Esophagus muscularis mucosa (tissue), 4 donors: ENCODE measurements at regions not wholly inside any gene's neighbourhood (a gene's known extent, or its start where the extent isn't known, plus 50 kb on each side); places are given as distances from the start of the nearest gene placed in this dataset.

Experiments
- EP300 ChIP-seq: sonication (generic); formaldehyde crosslinking; IDR thresholded peaks from one replicate; pipeline ENCODE4 v1.6.1; 2017; ENCODE audit warnings: antibody characterized with exemption
- POLR2A ChIP-seq: fragments of 450-650 bp; IDR thresholded peaks from one replicate; pipeline ENCODE4 v1.6.1; 2017; ENCODE audit warnings: antibody characterized with exemption, moderate library complexity, mild to moderate bottlenecking, low read depth
- TF ChIP-seq, protein P1 (sequence below), 3 experiments: fragments of 200-600 bp in 2 of 3; fragments of 450-650 bp in 1 of 3; sonication (generic) in 2 of 3; IDR thresholded peaks; one replicate each; pipeline ENCODE4 v1.5.1; 2017 to 2019; ENCODE audit warnings: antibody characterized with exemption in 3 of 3, mild to moderate bottlenecking in 2 of 3, moderate library complexity in 1 of 3

GRCh38 chr5:166281433-166281832 lies 2010.0 kb upstream of the WWC1 start:
- TF ChIP-seq, protein P1, sequence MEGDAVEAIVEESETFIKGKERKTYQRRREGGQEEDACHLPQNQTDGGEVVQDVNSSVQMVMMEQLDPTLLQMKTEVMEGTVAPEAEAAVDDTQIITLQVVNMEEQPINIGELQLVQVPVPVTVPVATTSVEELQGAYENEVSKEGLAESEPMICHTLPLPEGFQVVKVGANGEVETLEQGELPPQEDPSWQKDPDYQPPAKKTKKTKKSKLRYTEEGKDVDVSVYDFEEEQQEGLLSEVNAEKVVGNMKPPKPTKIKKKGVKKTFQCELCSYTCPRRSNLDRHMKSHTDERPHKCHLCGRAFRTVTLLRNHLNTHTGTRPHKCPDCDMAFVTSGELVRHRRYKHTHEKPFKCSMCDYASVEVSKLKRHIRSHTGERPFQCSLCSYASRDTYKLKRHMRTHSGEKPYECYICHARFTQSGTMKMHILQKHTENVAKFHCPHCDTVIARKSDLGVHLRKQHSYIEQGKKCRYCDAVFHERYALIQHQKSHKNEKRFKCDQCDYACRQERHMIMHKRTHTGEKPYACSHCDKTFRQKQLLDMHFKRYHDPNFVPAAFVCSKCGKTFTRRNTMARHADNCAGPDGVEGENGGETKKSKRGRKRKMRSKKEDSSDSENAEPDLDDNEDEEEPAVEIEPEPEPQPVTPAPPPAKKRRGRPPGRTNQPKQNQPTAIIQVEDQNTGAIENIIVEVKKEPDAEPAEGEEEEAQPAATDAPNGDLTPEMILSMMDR (IDR thresholded peaks at IDR 0.05): no peak
- no peak for TF ChIP-seq POLR2A
- no peak for TF ChIP-seq EP300
